SKM-1 (cell line): ENCODE measurements at regions not wholly inside any gene's neighbourhood (a gene's known extent, or its start where the extent isn't known, plus 50 kb on each side); places are given as distances from the start of the nearest gene placed in this dataset.
"Not testable (repeated sequence)": the region's sequence is repeated elsewhere in the genome, so short reads cannot be mapped to it uniquely, and the experiment has no call there.

Source experiments
- DNase-seq: peaks from one replicate; lab custom pipeline; 2025; ENCODE audit not compliant: unreplicated experiment; lab: John Stamatoyannopoulos, UW

- no peak for DNase-seq
Measured at GRCh38 chr5:138649316-138649720, 74.1 kb upstream of the HSPA9 start.

GRCh38 chr5:138648841-138649240 is 73.6 kb upstream of the HSPA9 start:
- no peak for DNase-seq

- no peak for DNase-seq
Measured at GRCh38 chr5:138647794-138648410, 72.7 kb upstream of the HSPA9 start.

GRCh38 chr5:138647261-138647788 is 72.1 kb upstream of the HSPA9 start:
- DNase-seq = no peak

- DNase-seq = no peak
Measured at GRCh38 chr5:138646671-138647070, 71.5 kb upstream of the HSPA9 start.

GRCh38 chr5:138645778-138646575 is 70.8 kb upstream of the HSPA9 start:
- DNase-seq = no peak

- no peak for DNase-seq
Measured at GRCh38 chr5:138643040-138643791, 68.0 kb upstream of the HSPA9 start.

- DNase-seq = no peak
Measured at GRCh38 chr5:138641547-138642298, 66.5 kb upstream of the HSPA9 start.

- no peak for DNase-seq
Measured at GRCh38 chr5:138640646-138641254, 65.5 kb upstream of the HSPA9 start.

- DNase-seq = no peak
Measured at GRCh38 chr5:138640138-138640537, 64.9 kb upstream of the HSPA9 start.

GRCh38 chr5:138639326-138639725 is 64.1 kb upstream of the HSPA9 start:
- no peak for DNase-seq

GRCh38 chr5:138637256-138637655 is 62.1 kb upstream of the HSPA9 start:
- DNase-seq = no peak

GRCh38 chr5:138636398-138636944 is 61.3 kb upstream of the HSPA9 start:
- DNase-seq = no peak

- no peak for DNase-seq
Measured at GRCh38 chr5:138635708-138636107, 60.5 kb upstream of the HSPA9 start.

- no peak for DNase-seq
Measured at GRCh38 chr5:138635265-138635664, 60.1 kb upstream of the HSPA9 start.

- DNase-seq = not testable (repeated sequence)
Measured at GRCh38 chr5:138634804-138635203, 59.6 kb upstream of the HSPA9 start.

- peak; percentile 47 for DNase-seq
Measured at GRCh38 chr5:138632900-138633489, 57.8 kb upstream of the HSPA9 start.

GRCh38 chr5:138631096-138631928 is 56.1 kb upstream of the HSPA9 start:
- no peak for DNase-seq

GRCh38 chr5:138629392-138629791 is 54.2 kb upstream of the HSPA9 start:
- DNase-seq = no peak
